Kidney epithelial cell (primary cell): ENCODE measurements at regions not wholly inside any gene's neighbourhood (a gene's known extent, or its start where the extent isn't known, plus 50 kb on each side); places are given as distances from the start of the nearest gene placed in this dataset.

ENCODE experiments used
- DNase-seq: peaks from one replicate; pipeline ENCODE4 v3.0.0-alpha.2; 2010; ENCODE audit warnings: low read depth
- H3K27me3 ChIP-seq: 2 replicates; pipeline ENCODE4 v1.6.0; 2011; ENCODE audit warnings: low read length; ENCODE audit not compliant: control insufficient read depth, insufficient read depth
- H3K36me3 ChIP-seq: 2 replicates; pipeline ENCODE4 v1.5.1; 2011; ENCODE audit warnings: low read length; ENCODE audit not compliant: control insufficient read depth, insufficient read depth
- H3K4me3 ChIP-seq: 2 replicates; pipeline ENCODE4 v1.5.1; 2011; ENCODE audit warnings: low read depth, mild to moderate bottlenecking, control low read depth, low read length
- TF ChIP-seq, protein P1 (sequence below): IDR thresholded peaks from 2 replicates; pipeline ENCODE4 v1.5.1; 2011; ENCODE audit warnings: mild to moderate bottlenecking, moderate library complexity, low read length, control low read depth, inconsistent platforms; ENCODE audit not compliant: insufficient read depth, poor library complexity, severe bottlenecking

DNA sequence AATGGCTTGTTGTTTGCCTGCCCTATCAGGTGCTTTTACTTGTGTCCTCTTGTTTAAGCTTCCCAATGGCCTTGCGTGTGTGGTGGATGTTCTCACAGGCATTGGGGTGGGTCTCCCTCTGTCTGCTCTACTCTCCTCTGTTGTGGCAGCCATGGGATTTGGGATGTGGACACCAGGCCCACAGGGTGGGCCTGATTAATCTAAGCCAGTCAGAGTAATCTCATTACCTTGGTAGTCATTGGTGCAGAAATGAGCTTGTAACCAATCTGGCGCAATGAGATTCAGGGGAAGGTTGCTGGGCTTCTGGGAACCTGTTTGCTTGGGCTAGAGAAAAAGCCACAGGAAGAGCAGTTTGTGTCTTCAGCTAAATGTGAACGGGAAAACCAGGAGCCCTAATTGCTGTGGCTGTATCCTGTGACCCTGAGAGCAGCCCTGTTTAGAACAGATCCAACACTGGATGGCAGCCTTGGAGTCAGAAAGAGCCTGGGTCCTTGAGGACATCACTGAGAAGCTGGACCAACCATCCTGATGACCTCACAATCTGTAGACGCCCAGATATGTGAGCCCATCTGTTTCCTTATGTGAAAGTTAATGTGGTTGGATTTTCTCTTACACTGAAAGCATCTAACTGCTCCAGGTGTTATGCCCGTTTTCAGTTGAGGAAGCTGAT, 157.3 kb upstream of the UBE2E1 start:
- DNase-seq: no peak
- H3K27me3 ChIP-seq: no peaks in the 10 kb centered on the region
- TF ChIP-seq, protein P1, sequence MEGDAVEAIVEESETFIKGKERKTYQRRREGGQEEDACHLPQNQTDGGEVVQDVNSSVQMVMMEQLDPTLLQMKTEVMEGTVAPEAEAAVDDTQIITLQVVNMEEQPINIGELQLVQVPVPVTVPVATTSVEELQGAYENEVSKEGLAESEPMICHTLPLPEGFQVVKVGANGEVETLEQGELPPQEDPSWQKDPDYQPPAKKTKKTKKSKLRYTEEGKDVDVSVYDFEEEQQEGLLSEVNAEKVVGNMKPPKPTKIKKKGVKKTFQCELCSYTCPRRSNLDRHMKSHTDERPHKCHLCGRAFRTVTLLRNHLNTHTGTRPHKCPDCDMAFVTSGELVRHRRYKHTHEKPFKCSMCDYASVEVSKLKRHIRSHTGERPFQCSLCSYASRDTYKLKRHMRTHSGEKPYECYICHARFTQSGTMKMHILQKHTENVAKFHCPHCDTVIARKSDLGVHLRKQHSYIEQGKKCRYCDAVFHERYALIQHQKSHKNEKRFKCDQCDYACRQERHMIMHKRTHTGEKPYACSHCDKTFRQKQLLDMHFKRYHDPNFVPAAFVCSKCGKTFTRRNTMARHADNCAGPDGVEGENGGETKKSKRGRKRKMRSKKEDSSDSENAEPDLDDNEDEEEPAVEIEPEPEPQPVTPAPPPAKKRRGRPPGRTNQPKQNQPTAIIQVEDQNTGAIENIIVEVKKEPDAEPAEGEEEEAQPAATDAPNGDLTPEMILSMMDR: no peak
- no peak overlapping the region for H3K4me3 ChIP-seq
- no peaks in the 10 kb centered on the region for H3K36me3 ChIP-seq

DNA sequence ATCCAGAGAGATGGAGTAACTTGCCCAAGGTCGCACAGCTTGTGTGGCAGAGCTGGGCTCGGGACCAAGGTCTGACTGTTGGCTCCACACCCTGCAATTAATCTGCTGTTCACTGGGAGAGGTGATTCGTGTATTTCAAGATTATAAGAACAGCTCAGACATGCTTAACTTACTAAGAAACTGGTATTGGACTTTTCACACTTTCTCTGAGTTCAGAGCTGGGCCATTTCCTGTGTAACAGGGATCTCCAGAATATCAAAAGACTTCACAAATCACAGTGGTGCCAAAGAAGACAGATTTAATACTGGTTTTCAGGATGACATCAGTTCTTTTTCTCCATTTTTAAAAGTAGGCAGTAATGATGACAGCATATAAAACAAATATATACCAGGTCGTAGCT, 156.8 kb upstream of the UBE2E1 start:
- no peak overlapping the region for H3K4me3 ChIP-seq
- no peaks in the 10 kb centered on the region for H3K36me3 ChIP-seq
- TF ChIP-seq, protein P1: no peak
- H3K27me3 ChIP-seq: no peaks in the 10 kb centered on the region
- DNase-seq: no peak

DNA sequence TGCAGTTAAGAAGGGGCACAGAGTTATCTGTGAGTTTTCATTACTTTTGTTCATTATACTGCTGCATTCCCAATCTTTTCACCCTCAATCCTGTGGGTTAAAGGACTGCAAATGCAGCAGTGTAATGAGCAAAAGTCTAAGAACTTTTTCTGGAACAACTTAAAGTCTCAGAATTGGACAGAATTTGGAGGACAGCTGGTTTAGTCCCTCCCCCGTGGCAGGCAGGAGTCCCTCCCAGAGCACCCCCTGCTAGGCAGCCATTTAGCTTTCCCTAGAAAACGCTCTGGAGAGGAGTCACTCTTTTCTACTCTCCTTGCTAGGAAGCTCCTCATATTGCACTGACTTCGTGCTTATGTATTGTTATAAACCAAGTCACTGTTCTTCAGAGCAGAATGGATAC, 156.3 kb upstream of the UBE2E1 start:
- TF ChIP-seq, protein P1: no peak
- H3K36me3 ChIP-seq: no peaks in the 10 kb centered on the region
- no peak for DNase-seq
- H3K27me3 ChIP-seq: no peaks in the 10 kb centered on the region
- H3K4me3 ChIP-seq: no peak overlapping the region

GRCh38 chr3:23650371-23651140, 155.2 kb upstream of the UBE2E1 start:
- peak; percentile 34 for DNase-seq
- TF ChIP-seq, protein P1: no peak
- H3K4me3 ChIP-seq: no peak overlapping the region
- H3K27me3 ChIP-seq: no peaks in the 10 kb centered on the region
- no peaks in the 10 kb centered on the region for H3K36me3 ChIP-seq

- TF ChIP-seq, protein P1: no peak
- DNase-seq: no peak
- Histone ChIP-seq H3K27me3 (no peaks in the 10 kb centered on the region), H3K36me3 (no peaks in the 10 kb centered on the region), H3K4me3 (no peak overlapping the region)
Measured at GRCh38 chr3:23653647-23654525, 151.9 kb upstream of the UBE2E1 start.
